ENCODE measurements at regions not wholly inside any gene's neighbourhood (a gene's known extent, or its start where the extent isn't known, plus 50 kb on each side); places are given as distances from the start of the nearest gene placed in this dataset.

- TF ChIP-seq CTCF (conservative IDR thresholded peaks at IDR 0.05 in 1 of 2, IDR thresholded peaks at IDR 0.05 in 1 of 2; ENCODE audit: low read depth in 1 of 2, low read length in 2 of 2) (no peak), EZH2 (IDR thresholded peaks at IDR 0.05; ENCODE audit: low read length, missing control alignments) (no peak)
These were observed 809.6 kb upstream of the API5 start for GRCh38 chr11:42502151-42502550.
